ENCODE measurements at regions not wholly inside any gene's neighbourhood (a gene's known extent, or its start where the extent isn't known, plus 50 kb on each side); places are given as distances from the start of the nearest gene placed in this dataset.
"Not testable (repeated sequence)": the region's sequence is repeated elsewhere in the genome, so short reads cannot be mapped to it uniquely, and the experiment has no call there.

DNA sequence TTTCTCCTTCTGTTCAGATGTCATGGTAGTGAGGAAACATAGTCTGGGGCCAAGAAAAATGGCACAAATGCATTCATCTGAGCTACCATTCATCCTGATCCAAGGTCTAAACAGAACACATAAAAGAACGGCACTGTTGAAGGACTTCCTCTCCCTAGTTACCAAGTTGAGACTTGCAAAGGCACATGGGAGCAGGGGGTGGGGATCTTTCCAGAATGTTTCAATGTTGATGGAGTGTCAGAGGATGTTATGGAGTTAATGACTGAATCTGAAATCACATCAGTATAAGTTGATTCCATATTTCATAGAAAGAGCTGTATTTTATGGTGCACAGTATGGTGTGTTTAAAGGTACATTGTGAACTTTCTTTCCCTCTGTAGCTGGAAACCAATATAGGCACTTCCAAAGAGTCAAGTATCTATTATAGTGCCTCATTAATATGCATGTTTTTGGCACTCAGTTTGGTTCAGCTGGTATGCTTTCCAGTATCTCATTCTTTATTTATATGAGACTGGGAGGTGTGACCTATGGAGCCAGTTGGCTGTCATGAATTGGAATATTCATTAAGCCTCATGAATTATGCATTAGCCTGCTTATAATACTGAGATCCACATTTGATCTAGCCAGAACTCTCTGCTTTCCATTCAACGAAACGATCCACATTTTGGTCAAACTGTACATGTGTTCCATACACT is 603.0 kb downstream of the NR2F1-AS1 start:
- DNase-seq, result no peak

DNA sequence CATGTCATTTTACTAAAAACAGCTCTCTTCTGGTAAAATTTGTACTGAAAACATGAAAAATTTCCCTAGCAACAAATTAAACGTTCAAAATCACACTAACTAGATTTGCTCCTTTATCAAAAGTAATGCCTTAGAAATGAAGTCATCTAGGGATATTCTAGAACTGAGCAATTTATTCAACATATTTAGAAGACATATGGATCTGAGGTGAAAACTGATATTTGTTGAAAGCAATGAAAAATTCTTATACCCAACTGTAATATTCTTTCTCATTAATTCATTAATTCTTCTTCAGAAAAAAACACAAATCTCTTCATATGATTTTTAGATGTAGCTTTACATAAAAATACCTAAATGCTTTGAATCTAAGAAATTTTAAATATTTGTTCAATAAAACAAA is 604.9 kb downstream of the NR2F1-AS1 start:
- no peak for DNase-seq

DNA sequence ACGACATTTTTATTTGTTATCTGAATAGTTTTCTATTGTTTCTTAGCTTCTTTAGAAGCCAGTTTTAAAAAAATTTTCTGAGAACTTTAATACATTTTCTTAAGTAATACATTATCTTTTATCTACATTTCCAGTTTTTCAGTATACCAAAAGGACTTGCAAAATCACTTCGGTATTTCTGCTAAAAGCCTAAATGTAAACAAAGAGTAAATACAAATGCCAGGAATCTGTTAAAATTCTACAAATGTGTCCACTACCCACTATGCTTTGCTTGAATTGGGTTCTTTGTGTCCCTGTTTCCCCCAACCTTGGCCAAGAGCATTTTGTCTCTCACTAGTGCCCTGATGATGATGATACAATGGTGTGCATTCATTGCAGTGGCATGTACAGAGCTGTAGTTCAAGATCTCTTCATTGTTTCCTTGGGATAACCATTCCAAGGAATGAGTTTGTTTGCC is 611.2 kb downstream of the NR2F1-AS1 start:
- DNase-seq, result no peak

DNA sequence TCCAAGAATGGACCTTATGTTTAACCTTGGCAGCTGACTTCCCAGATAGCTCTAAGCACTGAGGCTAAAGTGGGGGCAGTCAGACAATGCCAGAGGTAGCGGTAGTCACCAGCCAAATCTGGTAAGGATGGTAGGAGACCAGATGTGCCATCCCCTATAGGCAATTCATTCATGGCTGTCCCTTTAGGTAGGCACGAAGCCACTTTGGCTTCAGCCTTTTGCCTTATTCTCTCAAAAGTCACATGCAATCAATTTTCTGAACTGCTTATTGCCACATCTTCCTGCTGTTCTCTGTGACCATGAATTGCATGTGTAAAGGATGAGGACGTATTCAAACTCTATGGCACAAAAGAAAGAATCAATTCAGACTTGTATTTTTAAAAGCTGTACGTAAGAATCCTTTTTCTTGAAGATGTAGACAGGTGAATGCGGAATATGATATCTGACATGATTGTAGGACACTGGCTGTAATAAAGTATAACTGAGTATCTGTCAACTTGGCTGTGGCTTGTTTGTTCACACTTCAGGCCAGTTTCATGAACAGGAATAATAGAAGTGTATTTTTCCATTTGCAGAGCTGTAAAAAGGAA is 611.7 kb downstream of the NR2F1-AS1 start:
- DNase-seq, result no peak

DNA sequence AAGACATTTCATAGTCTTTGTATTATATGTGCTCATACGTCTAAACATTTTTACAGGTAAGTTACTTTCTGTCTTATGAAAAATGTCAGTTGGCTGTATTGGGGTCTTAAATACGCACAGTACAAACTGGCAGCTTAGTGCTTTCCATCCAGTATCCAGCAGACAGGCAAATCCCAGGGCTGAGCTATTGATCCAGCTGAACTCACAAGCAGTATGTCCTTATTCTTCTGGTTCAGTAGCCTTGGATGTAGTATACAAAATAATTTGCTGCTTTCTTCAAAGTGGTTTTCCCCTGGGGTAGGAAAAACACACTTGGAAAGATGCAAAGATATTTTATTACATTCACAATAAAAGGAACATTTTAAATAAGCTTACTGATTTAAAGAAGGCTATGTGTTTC is 617.2 kb downstream of the NR2F1-AS1 start:
- DNase-seq, result no peak

DNA sequence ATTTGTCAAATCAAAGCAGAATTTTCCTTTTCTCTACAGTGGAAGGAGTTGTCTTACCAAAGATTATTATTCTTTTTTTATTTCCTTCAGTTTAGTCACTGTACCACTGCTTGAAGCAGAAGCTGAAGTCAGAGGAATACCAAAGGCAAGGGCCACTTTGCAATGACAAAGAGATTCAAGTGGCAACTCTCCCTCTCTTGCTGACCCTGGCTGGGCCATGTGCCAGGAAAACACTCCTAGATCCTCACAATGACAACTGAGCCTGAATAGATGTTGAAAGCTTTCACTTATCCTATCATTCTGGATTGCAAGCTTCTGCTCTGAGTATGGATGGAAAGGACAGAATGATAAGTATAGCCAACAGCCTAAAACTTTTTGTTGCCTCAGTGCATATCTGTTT is 618.3 kb downstream of the NR2F1-AS1 start:
- no peak for DNase-seq

DNA sequence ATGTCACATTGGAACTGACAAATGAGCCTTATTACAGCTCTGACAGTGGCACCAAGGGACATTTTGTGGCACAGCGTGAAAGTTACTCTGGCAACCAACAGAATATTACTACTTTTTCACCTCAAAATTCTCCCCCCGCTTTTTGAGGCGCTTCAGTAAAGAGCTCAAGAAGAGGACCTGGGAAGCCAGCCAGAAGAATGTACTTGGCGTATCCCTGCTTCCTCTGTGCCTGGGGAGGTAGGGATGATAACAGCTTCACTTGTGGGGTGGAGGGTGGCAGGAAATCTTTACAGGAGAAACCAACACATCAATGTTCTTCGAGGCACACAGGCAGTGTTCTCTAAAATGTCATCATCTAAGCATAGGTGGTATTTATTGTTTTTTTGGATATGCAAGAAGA is 624.1 kb downstream of the NR2F1-AS1 start:
- no peak for DNase-seq

DNA sequence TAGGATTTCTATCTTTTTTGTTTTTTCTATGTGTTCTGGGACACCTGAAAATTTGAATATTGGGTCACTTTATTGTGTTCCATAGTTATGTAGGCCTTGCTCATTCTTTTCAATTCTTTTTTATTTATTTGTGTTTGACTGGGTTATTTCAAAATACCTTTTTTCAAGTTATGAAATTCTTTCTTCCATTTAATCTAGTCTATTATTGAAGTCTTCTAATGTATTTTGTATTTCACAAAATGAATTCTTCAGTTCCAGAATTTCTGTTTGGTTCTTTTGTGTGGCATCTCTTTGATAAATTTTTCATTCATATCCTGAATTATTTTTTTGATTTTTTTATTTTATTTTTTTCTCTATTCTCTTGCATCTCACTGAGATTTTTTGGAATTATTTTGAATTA is 628.8 kb downstream of the NR2F1-AS1 start:
- DNase-seq, result no peak

DNA sequence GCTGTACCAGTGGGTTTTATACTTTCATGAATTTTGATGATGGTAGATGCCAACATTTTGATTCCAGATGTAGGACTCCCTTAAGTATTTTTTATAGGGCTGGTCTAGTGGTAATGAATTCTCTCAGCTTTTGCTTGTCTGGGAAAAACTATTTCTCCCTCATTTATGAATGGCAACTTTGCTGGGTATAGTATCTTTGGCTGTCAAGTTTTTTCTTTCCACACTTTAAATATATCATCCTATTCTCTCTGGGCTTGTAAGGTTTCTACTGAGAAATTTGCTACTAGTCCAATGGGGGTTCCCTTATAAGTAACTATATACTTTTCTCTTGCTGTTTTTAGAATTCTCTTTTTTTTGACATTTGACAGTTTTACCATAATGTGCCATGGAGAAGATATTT is 629.3 kb downstream of the NR2F1-AS1 start:
- no peak for DNase-seq

DNA sequence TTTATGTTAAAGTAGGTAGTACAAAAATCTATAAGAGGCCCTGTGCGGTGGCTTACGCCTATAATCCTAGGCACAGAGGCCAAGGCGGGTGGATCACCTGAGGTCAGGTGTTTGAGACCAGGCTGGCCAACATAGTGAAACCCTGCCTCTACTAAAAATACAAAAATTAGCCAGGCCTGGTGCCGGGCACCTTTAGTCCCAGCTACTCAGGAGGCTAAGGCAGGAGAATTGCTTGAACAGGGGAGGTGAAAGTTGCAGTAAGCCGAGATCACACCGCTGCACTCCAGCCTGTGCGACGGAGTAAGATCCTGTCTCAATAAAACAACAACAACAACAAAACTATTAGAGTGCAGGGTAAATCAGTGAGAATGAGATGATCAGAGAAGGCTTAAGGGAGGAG is 634.5 kb downstream of the NR2F1-AS1 start:
- DNase-seq, result no peak

DNA sequence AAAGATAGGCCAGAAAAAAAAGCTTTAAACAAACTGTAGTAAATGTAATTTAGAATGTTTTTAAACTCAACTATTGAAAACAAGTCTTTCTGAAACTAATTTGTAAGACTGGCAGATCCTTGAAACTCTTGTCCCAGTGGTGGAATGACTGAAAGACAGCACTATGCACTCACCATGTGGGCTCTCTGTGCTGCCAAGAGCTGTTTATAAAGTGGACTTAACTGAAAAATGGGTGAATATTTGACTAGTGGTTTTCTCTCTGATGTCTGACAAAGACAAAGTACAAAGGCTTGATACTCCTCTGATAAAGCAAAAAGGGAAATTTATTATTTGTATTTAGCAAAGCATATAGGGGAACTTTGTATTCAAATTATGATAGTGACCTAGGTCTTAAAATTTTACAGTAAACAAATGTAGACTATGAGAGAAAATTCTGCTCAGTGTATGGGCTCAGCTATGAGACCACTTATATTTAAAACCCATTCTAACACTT is 635.4 kb downstream of the NR2F1-AS1 start:
- DNase-seq, result no peak

DNA sequence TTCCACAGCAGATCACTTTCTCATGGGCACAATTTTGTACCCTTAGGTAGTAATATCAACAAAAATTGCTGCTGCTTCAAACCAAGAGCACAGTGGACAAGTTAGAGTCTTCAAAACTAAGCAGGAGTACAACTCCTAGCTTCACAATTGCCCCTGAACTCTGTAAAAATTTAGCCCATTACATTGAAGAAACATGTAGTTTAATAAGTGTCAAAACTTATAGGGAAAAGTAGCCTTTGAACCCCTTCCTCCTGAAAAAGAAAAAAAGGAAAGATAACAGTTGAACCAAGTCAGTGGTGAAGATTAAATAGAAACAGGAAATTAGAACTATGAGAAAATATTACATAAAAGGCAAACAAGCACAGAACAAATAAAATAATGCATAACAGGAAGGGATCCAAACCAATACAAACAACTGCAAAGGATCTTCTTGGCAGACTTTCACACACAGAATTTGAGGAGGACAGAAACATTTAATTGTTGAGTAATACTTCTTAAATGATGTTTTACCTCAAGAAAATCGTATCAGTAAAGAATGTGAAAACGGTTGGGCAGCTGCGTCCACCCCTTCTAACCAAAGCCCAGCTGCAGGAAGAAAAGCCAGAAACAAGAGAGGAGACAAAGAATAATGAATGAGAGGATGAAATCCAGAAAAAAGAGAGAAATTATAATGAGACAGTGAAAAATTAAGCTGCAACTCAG is 636.0 kb downstream of the NR2F1-AS1 start:
- no peak for DNase-seq

DNA sequence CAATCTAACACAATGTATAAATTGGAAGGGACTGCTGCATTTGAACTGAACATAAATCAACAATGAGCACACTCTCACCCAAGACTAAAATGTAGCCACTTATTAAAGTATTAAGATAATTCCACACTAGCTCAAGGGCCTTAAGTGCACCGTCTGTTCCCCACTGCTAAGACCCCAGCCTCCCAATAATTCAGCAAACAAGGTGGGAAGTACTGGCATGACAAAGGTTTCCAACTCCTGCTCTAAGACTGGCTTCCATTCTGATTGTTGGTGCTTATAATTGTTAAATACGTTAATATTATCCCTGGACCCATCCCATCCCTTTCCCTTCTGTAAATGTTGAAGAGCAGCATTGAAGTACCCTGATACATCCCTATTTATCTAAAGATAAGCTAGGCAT is 636.7 kb downstream of the NR2F1-AS1 start:
- no peak for DNase-seq

DNA sequence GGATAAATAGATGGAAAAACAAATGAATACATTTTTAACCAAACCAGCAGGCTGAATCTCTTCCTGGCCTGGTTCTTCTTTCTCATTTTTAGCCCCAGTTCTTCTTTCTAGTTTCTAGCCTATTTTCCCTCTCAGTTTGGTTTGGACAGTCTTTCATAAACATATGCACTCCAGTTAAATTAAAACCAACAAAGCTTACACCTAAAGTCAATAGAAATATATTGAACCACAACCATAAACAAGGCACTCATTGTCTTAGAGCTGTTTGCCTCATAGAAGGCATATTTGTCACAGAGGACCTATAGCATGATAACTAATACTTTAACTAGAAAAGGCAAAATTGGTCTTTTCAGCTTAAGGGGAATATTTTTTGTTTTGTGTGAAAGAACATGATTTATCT is 638.3 kb downstream of the NR2F1-AS1 start:
- no peak for DNase-seq

DNA sequence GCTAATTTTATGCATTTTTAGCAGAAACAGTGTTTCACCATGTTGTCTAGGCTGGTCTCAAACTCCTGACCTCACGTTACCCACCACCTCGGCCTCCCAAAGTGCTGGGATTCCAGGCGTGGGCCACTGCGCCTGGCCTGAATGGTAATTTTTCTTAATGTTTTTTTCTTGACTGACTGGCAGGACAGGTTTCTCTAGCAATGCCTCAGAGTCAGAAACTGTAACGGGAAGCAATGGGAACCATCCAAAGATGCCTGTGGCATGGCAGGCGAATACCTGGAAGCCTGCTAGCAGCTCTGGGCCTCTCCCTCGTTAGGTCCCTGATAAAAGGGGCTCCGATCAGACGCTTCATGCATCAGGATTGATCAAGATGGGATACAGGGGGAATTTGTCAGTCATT is 639.2 kb downstream of the NR2F1-AS1 start:
- DNase-seq, result no peak

DNA sequence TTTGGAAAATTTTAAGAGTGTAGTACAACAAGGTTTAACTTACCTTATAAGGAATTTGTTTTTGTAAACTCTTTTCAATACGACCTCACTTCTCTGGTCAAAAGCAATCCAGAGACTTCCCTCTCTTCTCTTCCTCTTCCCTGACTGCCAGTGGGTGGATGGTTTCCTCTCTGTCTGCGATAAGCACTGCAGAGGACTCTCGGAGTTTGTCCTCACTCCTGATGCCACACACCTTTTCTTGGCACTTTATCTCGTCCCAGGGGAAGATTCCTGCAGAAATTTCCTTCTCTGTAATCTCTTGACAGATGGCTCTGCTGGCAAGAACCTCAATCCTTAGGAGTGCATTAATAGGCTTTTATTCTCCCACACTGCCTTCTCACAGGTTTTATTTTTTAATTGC is 641.6 kb downstream of the NR2F1-AS1 start:
- DNase-seq, result no peak

DNA sequence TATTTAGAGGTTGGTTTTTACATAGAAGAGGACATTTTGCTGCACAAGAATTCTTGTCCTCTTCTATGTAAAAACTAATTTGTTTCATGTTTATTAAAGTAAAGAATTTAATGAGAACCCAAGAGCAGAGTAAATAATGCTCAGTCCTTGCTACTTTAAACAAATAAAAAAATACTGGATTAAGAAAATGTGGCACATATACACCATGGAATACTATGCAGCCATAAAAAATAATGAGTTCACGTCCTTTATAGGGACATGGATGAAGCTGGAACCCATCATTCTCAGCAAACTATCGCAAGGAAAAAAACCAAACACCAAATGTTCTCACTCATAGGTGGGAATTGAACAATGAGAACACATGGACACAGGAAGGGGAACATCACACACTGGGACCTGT is 643.6 kb downstream of the NR2F1-AS1 start:
- DNase-seq, result not testable (repeated sequence)

DNA sequence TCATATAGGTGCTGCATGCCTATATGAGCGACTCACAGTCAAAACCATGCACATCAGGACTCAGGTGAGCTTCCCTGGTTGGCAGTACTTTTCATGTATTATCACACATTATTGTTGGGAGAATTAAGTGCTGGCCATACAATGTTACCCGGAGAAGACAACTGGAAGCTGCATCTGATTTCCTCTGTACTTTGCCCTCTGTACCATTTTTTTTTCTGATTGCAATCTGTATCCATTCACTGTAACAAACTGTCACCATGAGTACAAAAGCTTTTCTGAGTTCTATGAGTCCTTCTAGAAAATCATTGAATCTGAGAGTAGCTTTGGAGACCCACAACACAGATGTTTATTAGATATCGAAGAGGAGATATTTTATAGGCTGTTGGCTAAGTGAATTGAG is 651.0 kb downstream of the NR2F1-AS1 start:
- DNase-seq, result no peak

DNA sequence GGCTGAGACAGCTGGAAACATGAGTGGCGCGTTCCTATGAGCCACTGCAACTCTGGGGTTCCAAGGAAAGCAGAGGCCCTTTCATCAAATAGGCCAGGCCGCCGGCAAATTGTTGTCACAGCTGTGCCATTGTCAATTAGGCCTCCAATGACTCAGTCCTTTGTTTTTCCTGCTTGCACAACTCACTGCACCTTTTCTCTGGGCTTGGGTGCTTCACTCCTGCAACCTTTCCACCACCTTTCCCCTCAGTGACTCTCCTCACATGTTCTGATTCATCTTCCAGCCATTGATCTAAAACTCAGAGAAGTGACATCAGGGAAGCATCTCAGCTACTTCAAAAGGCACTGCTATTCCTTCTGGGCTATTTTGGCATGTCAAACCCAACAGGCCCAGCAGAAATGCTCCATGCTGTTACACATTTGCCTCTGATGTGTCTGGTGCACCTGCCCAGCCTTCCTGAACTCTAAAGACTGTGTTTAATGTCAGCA is 653.7 kb downstream of the NR2F1-AS1 start:
- no peak for DNase-seq

DNA sequence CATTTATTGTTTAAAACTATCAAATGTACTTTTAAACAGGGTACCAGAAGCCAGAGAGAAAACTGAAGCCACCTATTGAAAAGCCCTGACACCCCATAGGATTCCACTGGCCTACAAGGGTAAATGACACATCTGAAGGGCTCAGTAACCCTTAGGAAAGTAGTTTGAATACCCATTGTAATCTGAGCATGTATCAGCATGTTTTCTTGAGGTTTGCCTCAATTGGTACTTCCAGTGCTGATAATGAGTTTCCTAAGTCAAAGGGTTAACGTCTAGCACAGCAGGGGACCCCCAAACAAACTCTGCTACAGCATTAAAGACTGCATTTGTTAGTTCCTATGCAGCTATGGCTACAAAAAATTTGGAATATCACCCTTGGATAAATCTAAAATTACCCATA is 657.1 kb downstream of the NR2F1-AS1 start:
- DNase-seq, result no peak

DNA sequence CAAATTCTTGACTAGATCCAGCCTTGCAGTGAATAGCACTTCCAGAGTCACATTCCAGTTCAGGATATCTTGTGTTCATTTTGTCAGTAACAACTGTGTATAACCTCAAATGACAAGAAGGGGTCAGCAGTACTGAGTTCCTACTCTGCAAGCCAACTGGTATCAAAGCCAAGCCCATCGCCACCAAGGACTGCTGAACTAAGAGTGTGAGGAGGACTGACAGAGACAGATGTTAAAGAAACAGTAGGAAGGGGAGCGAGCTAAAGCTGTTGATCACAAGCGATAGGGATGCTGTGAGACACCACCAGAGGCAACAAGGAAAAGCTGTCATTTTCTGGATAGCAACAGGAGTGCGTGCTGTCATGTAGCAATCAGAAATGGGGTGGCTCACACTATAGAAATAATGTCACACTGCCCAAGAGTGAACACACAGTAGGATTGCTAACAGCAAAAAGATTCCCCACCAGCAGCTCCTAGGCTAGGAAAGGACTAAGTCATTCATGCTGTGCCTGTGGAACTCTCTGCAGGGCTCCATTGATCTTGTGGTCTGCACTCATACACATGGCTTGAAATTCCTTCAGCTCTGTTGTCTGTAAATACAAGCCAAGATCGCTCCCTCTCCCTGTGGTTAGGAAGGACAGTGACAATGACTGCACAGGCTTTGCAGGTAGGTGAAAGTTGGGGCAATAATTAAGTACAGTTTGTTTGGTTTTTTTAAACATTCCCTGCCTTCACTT is 658.6 kb downstream of the NR2F1-AS1 start:
- no peak for DNase-seq

DNA sequence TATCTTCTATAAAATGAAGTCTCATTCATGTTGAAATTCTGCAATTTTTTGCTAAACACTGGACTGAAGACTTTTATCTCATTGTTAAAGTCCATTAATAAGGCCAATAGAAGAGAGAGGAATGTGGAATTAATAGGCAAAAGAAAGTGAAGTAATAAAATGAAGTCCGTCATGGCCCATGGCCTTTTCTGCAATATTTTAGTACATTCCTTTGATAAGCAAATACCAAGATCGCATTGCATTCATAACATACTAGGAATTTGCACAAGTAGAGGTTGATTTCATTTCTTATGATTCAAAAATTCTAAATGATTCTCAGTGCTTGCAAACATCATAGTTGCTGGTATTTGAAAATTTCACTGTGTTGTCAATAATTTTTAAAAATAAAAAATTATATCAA is 664.0 kb downstream of the NR2F1-AS1 start:
- no peak for DNase-seq

DNA sequence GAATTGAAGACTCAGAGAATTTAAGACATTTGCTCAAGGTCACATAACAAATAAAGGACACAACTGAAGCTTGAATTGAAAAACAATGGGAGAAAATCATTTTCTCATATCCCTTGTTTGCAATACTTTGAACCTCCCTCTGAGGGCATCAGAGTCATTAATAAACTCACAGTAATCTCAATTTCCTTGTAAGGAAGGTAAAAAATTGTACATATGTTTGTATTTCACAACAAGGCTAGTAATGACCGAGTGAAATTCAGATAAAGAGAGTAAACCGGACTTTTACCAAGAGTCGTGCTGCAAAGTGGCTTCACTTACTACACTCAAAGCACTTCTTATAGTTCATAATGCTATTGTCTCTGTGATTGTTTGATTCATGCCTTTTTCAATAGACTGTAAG is 665.0 kb downstream of the NR2F1-AS1 start:
- DNase-seq, result no peak
